Hepatocyte (in vitro differentiated cells): ENCODE measurements at regions not wholly inside any gene's neighbourhood (a gene's known extent, or its start where the extent isn't known, plus 50 kb on each side); places are given as distances from the start of the nearest gene placed in this dataset.

Experiments
- DNase-seq: peaks from one replicate; pipeline ENCODE4 v3.0.0-alpha.2; 2016; ENCODE audit warnings: low spot score
- H2AFZ ChIP-seq: fragments of 200-600 bp; sonication (generic); 2 replicates; pipeline ENCODE4 v1.6.0; 2016; ENCODE audit warnings: antibody characterized with exemption, mild to moderate bottlenecking
- H3K27ac ChIP-seq: fragments of 200-600 bp; sonication (generic); 2 replicates; pipeline ENCODE4 v1.5.1; 2016; ENCODE audit warnings: mild to moderate bottlenecking
- H3K27me3 ChIP-seq: fragments of 200-600 bp; sonication (generic); 2 replicates; pipeline ENCODE4 v1.6.1; 2016
- H3K36me3 ChIP-seq: fragments of 200-600 bp; sonication (generic); replicated peaks from 2 replicates; pipeline ENCODE4 v1.5.1; 2016; ENCODE audit warnings: low read depth; ENCODE audit not compliant: insufficient read depth
- H3K4me1 ChIP-seq: fragments of 200-600 bp; sonication (generic); 2 replicates; pipeline ENCODE4 v1.5.1; 2016; ENCODE audit warnings: mild to moderate bottlenecking, moderate library complexity; ENCODE audit not compliant: insufficient read depth
- H3K4me2 ChIP-seq: fragments of 200-600 bp; sonication (generic); 2 replicates; pipeline ENCODE4 v1.6.0; 2016
- H3K4me3 ChIP-seq: fragments of 200-600 bp; sonication (generic); 2 replicates; pipeline ENCODE4 v1.5.1; 2016; ENCODE audit warnings: mild to moderate bottlenecking
- H3K79me2 ChIP-seq: fragments of 200-600 bp; sonication (generic); 2 replicates; pipeline ENCODE4 v1.6.0; 2017; ENCODE audit warnings: mild to moderate bottlenecking
- H3K9me2 ChIP-seq: fragments of 200-600 bp; sonication (generic); replicated peaks from 2 replicates; pipeline ENCODE4 v1.6.0; 2017; ENCODE audit warnings: mild to moderate bottlenecking; ENCODE audit not compliant: insufficient read depth
- H3K9me3 ChIP-seq: fragments of 200-600 bp; sonication (generic); 2 replicates; pipeline ENCODE4 v1.5.1; 2016; ENCODE audit warnings: low read depth, mild to moderate bottlenecking
- H4K20me1 ChIP-seq: fragments of 200-600 bp; sonication (generic); 2 replicates; pipeline ENCODE4 v1.6.0; 2016; ENCODE audit warnings: mild to moderate bottlenecking; ENCODE audit not compliant: insufficient read depth, poor library complexity, severe bottlenecking
- EZH2 ChIP-seq: fragments of 200-600 bp; sonication (generic); IDR thresholded peaks from 2 replicates; pipeline ENCODE4 v1.6.1; 2016; ENCODE audit warnings: antibody characterized with exemption, mild to moderate bottlenecking, borderline replicate concordance
- EZH2phosphoT487 ChIP-seq: fragments of 200-600 bp; sonication (generic); IDR thresholded peaks from one replicate; pipeline ENCODE4 v1.6.1; 2018; ENCODE audit warnings: antibody characterized with exemption, mild to moderate bottlenecking, low read depth, moderate library complexity; ENCODE audit not compliant: unreplicated experiment, severe bottlenecking
- WGBS: methylation state at CpG from one replicate; pipeline ENCODE4 v1.1.6; 2016; ENCODE audit warnings: low lambda C conversion rate; ENCODE audit errors: missing lambda C conversion rate; 5-methylcytosine and 5-hydroxymethylcytosine counted together
- TF ChIP-seq, protein P1 (sequence below): fragments of 200-600 bp; sonication (generic); IDR thresholded peaks from 2 replicates; pipeline ENCODE4 v1.5.1; 2016; ENCODE audit warnings: antibody characterized with exemption, mild to moderate bottlenecking; ENCODE audit not compliant: poor library complexity

DNA sequence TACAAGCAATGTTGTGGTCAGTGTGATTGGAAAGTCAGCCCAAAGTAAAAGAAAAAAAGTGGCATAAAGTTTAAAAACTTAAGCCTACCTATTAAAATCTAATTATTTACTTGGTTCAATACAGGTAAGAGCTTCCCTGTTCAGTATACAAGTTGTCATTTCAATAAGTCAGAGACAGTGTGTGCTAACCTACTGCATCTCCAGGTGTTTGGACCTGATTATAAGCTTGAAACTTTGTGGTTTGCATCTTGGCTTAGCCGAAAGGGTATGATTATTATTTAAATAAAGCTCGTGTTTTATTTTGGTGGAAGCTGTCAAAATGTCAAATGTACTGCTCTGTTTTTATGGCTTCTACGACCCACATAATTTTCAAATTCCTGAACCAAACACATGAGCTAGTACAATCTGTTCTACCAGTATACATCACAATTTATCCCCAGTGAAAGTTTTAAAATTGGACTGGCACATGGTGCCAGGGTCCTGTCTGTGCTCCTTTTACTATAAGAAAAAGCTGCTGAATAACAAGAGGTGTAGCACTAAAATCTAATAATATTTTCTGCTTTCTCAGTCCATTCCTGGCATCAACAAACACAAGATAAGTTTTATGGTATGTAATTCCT is 103.9 kb upstream of the ANO3 start:
- Histone ChIP-seq H3K36me3 (no peaks in the 10 kb centered on the region), H3K4me1 (no peaks in the 10 kb centered on the region), H3K9me3 (no peaks in the 10 kb centered on the region), H3K4me2 (no peak overlapping the region), H3K27ac (no peak overlapping the region), H3K79me2 (no peaks in the 10 kb centered on the region), H3K4me3 (no peak overlapping the region), H2AFZ (no peak overlapping the region), H4K20me1 (no peaks in the 10 kb centered on the region), H3K9me2 (no peaks in the 10 kb centered on the region), H3K27me3 (no peaks in the 10 kb centered on the region)
- WGBS = 73% methylated on average over 3 of the region's 3 CpGs
- no peak for DNase-seq
- TF ChIP-seq EZH2phosphoT487 (no peak), EZH2 (no peak)
- TF ChIP-seq, protein P1, sequence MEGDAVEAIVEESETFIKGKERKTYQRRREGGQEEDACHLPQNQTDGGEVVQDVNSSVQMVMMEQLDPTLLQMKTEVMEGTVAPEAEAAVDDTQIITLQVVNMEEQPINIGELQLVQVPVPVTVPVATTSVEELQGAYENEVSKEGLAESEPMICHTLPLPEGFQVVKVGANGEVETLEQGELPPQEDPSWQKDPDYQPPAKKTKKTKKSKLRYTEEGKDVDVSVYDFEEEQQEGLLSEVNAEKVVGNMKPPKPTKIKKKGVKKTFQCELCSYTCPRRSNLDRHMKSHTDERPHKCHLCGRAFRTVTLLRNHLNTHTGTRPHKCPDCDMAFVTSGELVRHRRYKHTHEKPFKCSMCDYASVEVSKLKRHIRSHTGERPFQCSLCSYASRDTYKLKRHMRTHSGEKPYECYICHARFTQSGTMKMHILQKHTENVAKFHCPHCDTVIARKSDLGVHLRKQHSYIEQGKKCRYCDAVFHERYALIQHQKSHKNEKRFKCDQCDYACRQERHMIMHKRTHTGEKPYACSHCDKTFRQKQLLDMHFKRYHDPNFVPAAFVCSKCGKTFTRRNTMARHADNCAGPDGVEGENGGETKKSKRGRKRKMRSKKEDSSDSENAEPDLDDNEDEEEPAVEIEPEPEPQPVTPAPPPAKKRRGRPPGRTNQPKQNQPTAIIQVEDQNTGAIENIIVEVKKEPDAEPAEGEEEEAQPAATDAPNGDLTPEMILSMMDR = no peak

DNA sequence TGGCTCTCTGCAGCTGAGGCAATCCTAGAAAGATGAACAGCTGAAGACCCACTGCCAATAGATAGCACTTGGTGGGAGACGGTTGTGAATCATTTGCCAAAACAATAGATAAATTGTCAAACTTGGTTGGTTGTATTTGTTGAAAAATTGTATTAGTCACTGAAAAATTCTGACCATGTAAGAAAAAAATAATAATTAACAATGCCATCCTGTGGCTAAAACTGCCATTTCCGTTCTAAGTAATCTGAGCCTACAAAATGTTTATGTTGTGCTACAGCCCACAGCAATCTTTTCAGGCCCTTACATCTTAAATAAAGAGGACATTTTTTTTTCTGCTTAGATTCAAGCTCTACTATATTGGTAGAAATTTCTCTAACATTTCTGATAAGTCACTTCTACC is 103.2 kb upstream of the ANO3 start:
- H3K27ac ChIP-seq = no peak overlapping the region
- H3K9me3 ChIP-seq = no peaks in the 10 kb centered on the region
- no peaks in the 10 kb centered on the region for H3K36me3 ChIP-seq
- no peak overlapping the region for H3K4me3 ChIP-seq
- H3K9me2 ChIP-seq = no peaks in the 10 kb centered on the region
- H3K27me3 ChIP-seq = no peaks in the 10 kb centered on the region
- TF ChIP-seq, protein P1 = no peak
- TF ChIP-seq EZH2phosphoT487 = no peak
- TF ChIP-seq EZH2 = no peak
- no peaks in the 10 kb centered on the region for H3K4me1 ChIP-seq
- 79% methylated on average over 2 of the region's 2 CpGs for WGBS
- no peaks in the 10 kb centered on the region for H4K20me1 ChIP-seq
- DNase-seq = no peak
- no peak overlapping the region for H3K4me2 ChIP-seq
- no peaks in the 10 kb centered on the region for H3K79me2 ChIP-seq
- H2AFZ ChIP-seq = no peak overlapping the region

DNA sequence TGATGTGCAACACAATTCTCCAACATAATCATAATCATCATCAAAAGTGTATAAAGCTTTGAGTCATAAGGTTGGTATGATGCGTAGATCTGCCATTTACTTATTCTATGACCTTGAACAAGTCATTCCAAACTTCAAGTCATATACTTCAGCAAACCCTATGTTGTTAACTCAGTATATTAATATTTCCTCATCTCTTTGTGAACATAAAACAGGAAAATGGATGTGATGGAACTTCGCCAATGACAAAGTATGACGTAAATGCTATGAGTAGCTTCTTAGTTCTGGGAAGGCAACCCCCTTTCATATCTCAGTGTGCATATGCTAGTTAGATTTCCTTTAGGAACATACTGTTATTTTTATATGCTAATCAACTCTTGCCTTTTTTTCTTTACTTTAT is 102.7 kb upstream of the ANO3 start:
- H3K27me3 ChIP-seq = no peaks in the 10 kb centered on the region

More for the DNA sequence above, 102.7 kb upstream of the ANO3 start:
- TF ChIP-seq, protein P1 = no peak
- TF ChIP-seq EZH2 = no peak
- no peaks in the 10 kb centered on the region for H3K36me3 ChIP-seq
- no peak overlapping the region for H3K27ac ChIP-seq
- no peaks in the 10 kb centered on the region for H4K20me1 ChIP-seq
- H3K4me3 ChIP-seq = no peak overlapping the region
- no peak overlapping the region for H2AFZ ChIP-seq
- H3K4me1 ChIP-seq = no peaks in the 10 kb centered on the region
- no peak for DNase-seq
- no peaks in the 10 kb centered on the region for H3K9me2 ChIP-seq
- H3K79me2 ChIP-seq = no peaks in the 10 kb centered on the region
- WGBS = 85% methylated on average over 3 of the region's 3 CpGs
- no peak overlapping the region for H3K4me2 ChIP-seq
- H3K9me3 ChIP-seq = no peaks in the 10 kb centered on the region
